NCI-H2107 (cell line): ENCODE measurements at regions not wholly inside any gene's neighbourhood (a gene's known extent, or its start where the extent isn't known, plus 50 kb on each side); places are given as distances from the start of the nearest gene placed in this dataset.

Experiments
- DNase-seq: peaks from one replicate; lab custom pipeline; 2025; lab: John Stamatoyannopoulos, UW

DNA sequence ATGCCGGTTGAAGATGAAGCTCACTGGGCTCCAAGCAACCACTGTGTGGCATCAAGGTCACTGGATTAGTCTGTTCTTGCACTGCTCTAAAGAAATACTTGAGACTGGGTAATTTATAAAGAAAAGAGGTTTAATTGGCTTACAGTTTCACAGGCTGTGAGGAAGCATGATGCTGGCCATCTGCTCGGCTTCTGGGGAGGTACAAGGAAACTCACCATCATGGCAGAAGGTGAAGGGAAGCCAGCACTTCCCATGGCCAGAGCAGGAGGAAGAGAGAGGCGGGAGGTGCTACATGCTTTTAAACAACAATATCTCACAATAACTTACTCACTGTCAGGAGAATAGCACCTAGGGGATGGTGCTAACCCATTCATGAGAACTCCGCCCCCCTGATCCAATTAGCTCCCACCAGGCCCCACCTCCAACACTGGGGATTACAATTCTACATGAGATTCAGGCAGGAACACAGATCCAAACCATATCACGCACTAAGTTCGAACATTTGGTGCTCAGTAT lies 109.7 kb upstream of the MGAT5 start:
- no peak for DNase-seq

DNA sequence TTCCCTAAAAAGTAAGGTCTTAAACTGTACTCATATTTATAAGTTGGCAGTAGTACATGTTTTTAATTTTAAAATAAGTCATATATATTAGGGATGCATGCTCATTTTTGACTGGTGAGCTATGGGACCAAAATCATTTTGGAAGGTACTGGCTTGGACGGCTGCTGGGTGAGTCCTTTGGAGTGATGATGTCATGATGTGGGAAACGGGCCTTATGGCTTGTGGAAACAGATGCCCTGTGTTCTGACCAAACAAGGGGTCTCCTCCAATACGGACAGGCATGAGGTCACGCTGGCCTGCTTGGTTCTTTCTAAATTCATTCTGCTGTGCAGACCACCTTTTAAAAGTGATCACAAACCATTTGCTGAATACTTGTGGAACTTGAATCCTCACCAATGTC lies 109.2 kb upstream of the MGAT5 start:
- no peak for DNase-seq

DNA sequence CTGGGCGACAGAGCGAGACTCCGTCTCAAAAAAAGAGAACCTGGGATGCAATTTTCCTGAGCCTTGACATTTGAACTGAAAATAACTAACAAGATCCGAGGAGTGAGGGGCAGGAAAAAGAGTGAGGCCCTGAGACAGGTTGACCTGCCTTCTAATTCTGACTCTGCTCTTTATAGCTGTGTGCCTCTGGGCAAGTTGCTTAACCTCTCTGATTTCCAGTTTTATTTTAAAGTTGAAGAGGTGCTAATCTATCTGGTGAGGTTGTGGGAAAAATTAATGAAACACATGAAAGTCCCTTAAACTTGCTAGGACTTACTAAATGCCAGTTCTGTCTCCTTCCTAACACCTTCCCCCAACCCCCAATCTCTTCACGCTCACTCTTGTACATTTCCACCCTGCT lies 108.4 kb upstream of the MGAT5 start:
- DNase-seq, result no peak

DNA sequence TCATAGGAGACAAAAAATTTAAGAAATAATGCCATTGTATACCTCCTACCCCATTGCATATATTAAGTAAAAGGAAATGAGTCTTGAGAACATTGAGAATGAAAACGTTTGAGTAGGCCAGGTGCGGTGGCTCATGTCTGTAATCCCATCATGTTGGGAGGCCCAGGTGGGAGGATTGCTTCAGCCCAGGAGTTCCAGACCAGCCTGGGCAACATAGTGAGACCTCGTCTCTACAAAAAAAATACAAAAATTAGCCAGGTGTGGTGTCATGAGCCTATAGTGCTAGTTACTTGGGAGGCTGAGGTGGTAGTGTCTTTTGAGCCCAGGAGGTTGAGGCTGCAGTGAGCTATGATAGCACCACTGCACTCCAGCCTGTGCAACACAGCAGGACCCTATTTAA lies 107.7 kb upstream of the MGAT5 start:
- DNase-seq, result no peak

DNA sequence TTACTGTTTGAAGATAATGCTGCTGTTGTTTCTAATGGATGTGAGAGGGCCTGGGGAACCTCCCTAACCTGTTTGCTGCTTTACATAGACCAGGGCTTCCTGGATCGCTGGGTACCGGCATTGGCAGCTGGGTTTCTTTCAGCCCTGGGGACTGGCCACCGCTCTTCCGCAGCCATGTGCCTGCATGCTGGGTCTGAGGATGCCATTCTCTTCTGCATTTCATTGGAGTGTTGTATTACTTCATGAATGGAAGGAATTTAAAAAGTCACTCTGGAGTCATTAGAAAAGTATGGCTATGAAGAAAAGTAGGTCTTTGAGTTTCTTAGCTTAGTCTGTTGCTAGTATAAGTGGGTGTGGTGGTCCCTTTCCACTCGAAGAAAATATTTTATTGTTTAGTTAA lies 107.3 kb upstream of the MGAT5 start:
- DNase-seq, result no peak

DNA sequence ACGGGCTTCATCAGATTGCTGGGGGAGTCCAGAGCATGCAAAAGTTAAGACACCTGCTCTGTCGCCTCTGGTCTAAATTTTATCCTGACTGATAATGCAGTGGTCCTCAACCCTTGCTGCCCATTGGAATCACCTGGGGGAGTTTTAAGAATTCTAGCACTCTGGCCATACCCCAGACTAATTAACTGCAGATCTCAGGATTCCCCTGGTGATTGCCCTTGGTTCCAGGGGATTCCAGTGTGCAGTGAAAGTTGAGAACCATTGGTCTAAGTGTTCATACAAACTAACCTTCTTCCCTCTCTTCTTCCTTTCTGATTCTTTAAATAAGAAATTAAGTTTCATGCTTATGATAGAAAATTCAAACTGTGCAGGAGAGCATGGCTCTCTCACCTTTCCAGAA lies 105.7 kb upstream of the MGAT5 start:
- no peak for DNase-seq

DNA sequence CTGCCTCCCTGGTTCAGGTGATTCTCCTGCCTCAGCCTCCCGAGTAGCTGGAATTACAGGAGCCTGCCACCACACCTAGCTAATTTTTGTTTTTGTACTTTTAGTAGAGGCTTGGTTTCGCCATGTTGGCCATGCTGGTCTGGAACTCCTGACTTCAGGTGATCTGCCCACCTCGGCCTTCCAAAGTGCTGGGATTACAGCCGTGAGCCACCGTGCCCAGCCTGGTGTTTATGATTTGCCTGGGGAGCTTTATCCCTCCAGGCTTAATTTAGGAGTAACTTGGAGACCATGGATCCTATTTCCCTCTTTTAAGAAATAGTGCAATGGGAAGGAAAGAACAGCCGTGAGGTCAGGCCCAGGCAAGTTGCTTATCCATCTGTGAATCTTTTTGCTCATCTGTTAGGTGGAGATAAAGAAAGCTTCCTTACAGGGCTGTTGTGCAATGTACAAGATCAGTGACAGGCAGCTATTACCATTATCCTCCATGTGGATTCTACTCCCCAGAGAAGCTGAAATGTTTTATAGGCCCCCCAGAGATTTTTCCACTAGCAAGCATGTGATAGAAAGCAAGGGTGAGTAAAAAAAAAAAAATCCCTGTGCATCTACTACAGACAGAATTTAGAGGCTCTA lies 104.9 kb upstream of the MGAT5 start:
- no peak for DNase-seq

DNA sequence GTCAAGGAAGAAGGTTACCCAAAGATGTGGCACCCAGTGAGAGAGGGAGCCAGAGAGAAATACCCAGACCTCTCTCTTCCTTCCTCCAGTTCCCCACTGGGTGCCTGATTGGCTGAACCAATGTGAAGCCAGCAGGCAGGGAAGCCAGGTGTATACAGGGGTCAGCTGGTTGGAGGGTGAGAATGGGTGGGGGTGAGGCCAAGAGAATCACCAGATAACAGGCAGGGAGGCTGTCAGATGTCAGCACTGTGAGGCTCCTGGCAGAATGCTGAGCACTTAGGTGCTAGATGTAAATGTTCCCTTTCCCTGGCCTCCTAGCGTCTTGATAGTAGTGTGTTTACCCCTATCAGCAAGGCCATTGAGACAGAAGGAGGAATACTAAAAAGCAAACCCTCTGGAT lies 104.0 kb upstream of the MGAT5 start:
- DNase-seq, result no peak

DNA sequence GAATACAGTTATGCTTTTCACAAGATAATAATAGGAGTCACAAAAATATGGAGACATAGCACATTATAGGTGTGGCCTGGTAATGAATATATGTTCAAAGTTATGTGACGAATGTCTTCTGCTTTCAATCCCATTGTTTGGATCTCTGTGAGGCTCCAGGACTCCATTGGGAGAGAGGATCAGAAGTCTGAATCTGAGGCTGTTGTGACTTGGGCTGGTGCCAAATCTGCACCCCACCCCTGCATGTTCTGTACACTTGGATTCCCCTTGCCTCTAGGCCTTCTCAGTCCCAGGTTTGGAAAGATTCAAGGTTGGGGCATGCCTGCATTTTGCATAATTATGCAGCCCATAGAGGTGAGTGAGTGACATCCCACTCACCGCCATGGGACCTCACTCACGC lies 103.1 kb upstream of the MGAT5 start:
- no peak for DNase-seq

DNA sequence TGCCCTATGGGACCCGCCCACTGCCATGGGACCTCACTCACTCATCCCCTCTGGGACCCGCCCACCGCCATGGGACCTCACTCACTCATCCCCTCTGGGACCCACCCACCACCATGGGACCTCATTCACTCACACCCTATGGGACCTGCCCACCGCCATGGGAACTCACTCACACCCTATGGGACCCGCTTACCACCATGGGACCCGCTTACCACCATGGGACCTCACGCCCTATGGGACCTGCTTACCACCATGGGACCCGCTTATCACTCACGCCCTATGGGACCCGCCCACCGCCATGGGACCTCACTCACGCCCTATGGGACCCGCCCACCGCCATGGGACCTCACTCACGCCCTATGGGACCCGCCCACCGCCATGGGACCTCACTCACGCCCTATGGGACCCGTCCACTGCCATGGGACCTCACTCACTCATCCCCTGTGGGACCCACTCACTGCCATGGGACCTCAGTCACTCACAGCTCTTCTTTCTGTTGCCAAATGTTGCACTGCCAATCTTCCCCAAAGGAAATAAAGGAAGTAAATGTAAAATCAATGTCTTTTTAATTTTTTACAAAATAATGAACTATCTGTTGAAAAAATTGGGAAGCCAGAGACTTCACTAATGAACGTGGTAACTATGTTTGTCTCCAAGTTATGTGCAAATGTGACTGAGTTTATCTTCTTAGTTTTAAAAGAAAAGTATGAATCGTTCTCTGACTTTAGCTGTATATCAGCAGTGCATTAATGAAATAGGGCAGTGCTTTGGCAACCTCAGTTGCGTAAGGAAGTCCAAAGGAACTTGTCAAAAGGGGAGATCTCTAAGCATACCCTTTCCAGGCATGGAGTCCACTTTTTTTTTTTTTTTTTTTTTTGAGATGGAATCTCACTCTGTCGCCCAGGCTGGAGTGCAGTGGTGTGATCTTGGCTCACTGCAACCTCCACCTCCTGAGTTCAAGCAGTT lies 101.5 kb upstream of the MGAT5 start:
- no peak for DNase-seq

DNA sequence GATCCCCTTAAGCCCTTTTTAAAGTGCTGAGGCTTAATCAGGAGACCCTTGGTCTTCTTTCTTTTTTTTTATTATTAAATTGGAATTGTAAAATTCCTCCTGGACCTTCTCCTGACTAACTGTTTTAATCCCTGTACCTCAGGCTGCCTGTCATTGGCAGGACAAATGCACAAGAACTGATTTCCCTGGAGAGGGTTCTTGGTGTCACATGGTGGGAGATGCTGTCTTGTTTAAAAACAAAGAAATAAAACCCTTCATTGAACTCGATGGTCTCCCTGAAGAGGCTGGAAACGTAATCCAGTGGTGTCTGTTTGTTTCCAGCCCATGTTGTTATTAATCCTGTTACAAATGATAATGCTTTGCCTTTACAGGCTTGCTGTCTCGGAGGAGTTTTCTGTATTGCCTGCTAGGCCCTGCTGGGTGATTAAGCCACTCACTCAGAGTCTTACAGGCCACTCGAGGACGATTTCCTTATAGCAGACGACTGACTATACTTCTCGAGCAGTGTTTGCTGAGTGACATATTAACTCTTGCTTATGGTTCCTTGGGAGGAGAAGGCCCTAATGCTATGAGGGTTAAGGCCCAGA lies 100.5 kb upstream of the MGAT5 start:
- DNase-seq, result no peak

DNA sequence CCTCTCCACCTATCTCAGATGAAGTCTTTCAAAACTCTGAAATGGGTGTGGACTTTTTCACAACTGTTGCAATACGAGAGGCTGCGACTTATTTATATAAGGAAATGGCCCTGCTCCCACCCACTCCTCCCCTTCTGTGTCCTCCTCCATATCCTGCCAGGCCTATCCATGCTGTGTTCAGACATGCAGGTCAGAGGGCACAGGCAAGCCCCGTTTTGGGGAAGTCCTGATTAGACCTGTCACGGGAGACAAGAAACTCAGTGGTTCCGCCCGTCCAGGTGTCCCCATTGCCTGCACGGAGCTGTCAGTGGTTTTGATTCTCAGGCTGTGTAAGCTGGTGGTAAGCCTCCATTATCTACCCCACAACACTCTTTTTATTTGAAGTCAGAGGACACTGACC lies 99.6 kb upstream of the MGAT5 start:
- no peak for DNase-seq

DNA sequence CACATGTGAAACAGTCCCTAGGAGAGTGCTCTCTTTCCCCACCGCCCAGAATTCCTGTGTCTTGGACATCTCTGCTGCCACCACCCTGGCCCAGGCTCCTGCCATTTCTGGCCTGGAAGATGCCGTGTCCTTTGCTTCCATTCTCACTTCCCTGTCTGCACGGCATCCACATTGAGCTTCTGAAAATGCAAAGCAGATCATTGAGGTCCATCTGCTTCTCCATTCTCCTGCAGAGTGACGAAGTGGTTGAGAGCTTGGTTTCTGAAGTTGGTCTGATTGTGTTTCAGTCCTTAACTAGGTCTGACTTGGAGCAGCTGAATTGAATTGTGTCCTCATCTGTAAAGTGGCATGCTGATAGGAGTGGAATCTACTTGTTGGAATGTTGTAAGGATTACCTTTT lies 98.7 kb upstream of the MGAT5 start:
- no peak for DNase-seq

DNA sequence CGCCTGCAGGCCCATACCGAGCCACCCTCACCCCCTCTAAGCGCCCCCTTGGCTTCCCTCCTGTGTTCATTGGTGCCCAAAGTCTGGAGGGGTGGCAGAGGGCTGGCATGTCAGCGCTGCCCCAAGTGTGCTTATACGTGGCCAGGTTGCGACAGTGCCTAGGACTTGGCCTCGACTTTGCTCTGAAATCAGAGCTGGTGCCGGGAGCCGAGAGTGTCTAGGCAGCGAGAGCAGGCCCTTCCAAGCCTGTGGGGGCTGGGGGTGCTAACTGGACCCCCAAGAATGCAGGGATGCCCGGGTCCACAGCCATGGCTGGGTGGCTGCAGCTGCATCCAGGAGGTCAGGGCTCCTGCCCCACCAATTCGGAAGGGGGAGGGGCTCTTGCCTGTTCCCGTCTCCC lies 95.6 kb upstream of the MGAT5 start:
- DNase-seq, result no peak

DNA sequence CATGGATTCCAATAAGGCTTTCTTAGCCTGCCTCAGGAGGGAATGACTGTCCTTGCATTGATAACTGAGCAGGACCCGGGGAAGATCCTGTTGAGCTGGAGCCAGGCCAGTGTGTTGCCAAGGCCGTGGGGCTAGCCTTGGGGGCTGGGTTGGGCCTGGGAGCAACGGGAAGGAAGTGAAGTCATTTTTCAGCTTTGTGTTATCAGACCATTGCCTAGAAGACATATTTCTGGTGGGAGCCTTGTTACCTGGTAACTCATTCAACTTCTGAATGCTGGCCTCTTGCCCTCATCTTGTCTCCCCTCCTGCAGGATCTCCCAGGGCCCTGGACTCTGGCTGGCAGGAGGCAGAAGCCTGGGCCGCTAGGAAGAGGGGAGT lies 92.7 kb upstream of the MGAT5 start:
- DNase-seq, result no peak

DNA sequence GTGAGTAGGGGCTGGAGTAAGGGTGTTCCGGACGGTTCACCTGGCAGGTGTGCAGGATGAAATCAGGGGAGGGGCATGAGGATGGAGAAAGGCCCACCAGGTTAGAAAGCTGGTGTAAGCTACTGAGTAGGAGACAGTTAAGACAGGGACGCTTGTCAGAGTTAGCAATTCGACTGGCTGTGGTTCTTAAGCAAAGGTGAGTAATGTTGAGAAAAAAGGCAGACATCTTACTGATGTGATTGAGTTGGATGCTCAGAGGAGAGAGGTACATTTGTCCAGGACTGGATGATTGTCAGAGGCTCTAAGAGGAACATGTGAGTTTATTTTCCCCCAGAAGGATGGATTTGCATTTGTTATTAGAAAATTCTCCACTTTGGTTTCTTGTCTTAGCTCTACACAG lies 90.5 kb upstream of the MGAT5 start:
- no peak for DNase-seq

DNA sequence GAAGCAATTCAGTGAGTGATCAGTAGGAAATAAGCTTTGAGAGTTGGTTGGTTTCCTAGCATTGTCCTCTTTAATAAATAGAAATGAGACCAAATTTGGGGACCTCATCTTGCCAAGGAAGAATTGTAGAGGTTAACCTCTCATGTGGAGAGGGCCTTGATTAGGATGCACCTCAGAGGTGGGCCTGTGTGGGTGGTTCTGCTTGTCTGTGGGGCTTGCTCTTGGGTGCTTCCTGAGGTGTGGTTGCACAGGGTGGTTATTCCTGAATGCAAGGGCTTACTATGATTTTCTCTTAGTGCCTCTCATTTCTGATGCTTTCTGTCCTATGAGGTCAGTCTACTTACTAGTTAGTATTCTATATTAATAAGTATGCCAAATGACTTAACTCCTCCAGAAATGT lies 89.6 kb upstream of the MGAT5 start:
- DNase-seq, result no peak

DNA sequence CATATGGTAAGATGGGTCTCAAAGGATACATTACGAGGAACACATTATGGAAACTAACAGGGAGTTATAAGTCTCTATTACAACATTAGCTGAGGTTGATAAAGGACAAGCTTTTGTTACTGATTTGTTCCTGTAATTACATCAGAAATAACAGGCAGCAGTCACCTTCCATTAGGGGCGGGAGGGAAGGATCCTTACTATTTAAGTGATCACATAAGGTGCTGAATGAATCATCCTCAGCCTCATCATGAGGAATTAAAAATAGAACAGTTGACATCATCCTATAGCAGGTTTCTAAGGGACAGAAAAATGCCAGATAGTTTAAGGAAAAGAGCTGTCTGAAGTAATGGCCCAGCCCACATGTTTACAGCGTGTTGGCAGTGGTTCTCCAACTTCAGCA lies 86.9 kb upstream of the MGAT5 start:
- DNase-seq, result no peak

DNA sequence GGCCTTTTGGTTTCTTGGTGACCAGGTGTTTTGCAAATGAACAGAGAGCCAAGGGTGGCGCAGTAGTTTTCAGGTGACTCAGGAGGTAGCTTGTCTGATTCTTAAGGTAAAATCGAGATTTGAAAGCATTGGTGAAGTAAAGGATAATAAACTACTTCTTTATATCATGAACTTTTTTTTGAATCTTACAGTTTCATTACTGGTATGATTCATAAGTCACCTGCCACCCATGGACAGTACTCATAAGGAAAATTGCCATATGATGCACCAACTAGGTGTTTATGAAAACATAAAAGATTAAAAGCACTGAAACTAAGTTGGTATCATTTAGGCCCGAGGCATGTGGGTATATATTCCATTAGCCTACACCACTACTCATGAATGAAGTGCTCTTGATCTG lies 84.1 kb upstream of the MGAT5 start:
- DNase-seq, result no peak

DNA sequence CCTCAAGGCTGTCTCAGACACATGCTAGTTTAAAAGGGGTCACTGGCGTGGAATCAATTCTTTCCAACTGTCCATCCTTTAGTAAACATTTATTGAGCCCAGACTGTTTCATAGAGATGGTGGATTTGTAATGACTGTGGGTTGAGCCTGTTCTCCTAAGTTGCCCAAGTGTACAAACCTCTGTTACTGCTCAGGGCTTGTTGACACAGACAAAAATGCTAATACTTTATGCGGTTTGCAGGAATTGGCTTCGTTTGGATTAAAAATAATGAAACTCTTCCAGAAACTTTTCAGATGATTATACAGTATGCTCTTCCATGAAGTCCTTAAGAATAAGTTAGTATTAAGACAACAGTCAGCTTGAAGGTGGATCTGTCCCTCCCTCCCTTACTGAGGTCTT lies 83.6 kb upstream of the MGAT5 start:
- DNase-seq, result no peak

DNA sequence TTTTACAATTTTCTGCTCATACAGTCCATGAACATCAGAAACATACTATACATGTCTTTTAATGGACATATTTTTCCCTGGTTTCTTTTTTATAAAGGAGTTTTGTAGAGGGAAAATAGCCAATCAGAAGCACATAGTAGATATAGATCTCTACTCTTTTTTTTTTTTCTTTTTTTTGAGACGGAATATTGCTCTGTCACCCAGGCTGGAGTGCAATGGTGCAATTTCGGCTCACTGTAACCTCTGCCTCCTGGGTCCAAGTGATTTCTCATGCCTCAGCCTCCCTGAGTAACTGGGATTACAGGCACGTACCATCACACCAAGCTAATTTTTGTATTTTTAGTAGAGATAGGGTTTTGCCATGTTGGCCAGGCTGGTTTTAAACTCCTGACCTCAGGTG lies 83.2 kb upstream of the MGAT5 start:
- no peak for DNase-seq

DNA sequence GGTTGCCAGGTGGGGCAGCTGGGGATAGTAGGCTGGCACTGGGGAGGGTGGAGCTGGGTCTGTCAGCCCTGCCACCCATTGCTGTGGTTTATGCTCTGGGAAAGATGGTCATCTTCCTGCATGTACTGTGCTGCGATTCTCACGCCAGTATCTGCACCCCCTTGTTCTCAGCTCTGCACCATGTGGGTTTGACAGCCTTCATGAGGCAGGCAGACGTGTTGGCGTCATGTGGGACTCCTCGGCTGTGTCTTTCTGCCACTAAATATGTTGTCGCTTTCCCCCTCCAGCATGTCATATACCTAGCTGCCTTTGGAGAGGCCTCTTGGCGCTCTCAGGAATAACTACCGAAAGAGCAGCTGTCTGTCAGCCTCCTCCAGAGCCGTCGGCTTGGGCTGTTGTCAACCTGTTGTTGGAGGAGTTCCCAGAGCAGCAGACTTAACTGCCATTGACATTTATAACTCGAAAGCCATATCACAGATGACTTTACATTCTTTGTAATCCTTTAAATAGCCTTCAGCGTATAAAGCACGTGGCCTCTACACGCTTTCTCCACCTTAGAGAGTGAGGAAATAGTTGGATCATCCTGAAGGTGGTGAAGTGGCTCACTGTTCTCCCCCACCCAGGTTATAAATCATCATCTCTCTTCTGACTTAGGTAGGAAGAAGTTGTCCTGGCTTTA lies 80.4 kb upstream of the MGAT5 start:
- DNase-seq, result peak; percentile 42

DNA sequence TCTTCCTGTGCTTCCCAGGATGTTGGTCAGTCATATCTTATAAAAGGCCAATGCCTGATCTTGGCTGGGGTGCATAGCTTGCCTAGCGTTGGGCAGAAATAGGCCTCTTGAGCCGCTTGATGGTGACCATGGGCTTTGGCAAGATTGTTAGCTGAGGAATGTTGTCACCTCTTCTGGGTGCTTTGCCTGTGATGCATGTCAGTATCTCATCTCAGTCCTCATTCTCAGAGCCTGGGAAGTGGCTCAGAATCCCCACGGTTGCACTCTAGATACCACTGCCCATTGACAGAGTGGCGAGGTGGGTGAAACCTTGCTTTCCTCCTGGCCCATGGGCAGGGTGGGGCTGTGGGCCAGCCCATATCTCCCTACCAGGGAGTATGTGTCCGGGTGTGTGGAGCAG lies 79.2 kb upstream of the MGAT5 start:
- no peak for DNase-seq
